ENCODE measurements at regions not wholly inside any gene's neighbourhood (a gene's known extent, or its start where the extent isn't known, plus 50 kb on each side); places are given as distances from the start of the nearest gene placed in this dataset.

GRCh38 chr18:41461114-41461513, 493.9 kb upstream of the PIK3C3 start:
- no peaks in the 10 kb centered on the region for H3K4me1 ChIP-seq (ENCODE audit: control insufficient read depth, insufficient read depth, low read length, poor library complexity, severe bottlenecking)
- H3K27me3 ChIP-seq (replicated peaks; ENCODE audit: control insufficient read depth, insufficient read depth, low read length, poor library complexity, severe bottlenecking): no peaks in the 10 kb centered on the region
- H3K9me3 ChIP-seq (ENCODE audit: control insufficient read depth, low read length): peaks cover 4% of the 10 kb centered on the region
- H3K36me3 ChIP-seq (ENCODE audit: control insufficient read depth, insufficient read depth, low read length): no peaks in the 10 kb centered on the region
- H3K27ac ChIP-seq (ENCODE audit: insufficient read depth, low read length, poor library complexity, severe bottlenecking): no peak overlapping the region
- DNase-seq: no peak
- no peak overlapping the region for H3K4me3 ChIP-seq (ENCODE audit: insufficient read depth, low read depth, low read length, poor library complexity, severe bottlenecking)

GRCh38 chr18:41459656-41460055, 495.4 kb upstream of the PIK3C3 start:
- H3K9me3 ChIP-seq (ENCODE audit: control insufficient read depth, low read length): peaks cover 4% of the 10 kb centered on the region
- H3K4me1 ChIP-seq (ENCODE audit: control insufficient read depth, insufficient read depth, low read length, poor library complexity, severe bottlenecking): no peaks in the 10 kb centered on the region
- no peaks in the 10 kb centered on the region for H3K27me3 ChIP-seq (replicated peaks; ENCODE audit: control insufficient read depth, insufficient read depth, low read length, poor library complexity, severe bottlenecking)
- no peak for DNase-seq
- H3K36me3 ChIP-seq (ENCODE audit: control insufficient read depth, insufficient read depth, low read length): no peaks in the 10 kb centered on the region
- no peak overlapping the region for H3K4me3 ChIP-seq (ENCODE audit: insufficient read depth, low read depth, low read length, poor library complexity, severe bottlenecking)
- H3K27ac ChIP-seq (ENCODE audit: insufficient read depth, low read length, poor library complexity, severe bottlenecking): no peak overlapping the region

DNA sequence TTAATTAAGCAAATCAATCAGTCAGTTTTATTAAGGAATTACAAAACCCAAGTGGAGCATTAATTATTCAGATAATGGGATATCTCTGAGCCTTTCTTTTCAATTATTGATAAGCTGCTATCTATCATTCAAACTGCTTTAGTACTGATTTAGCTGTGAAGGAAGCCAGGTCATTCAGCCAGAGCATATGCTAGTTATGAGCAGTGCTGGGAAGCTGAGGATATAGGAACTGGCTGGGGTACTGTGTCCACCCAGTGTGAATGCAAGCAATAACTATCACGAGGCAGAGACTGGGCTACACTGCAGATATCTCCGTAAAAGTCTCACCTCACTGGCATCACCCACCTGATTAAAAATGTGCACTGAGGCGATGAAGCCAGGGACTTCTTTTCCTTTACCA, 496.7 kb upstream of the PIK3C3 start:
- Histone ChIP-seq H3K4me3 (ENCODE audit: insufficient read depth, low read depth, low read length, poor library complexity, severe bottlenecking) (no peak overlapping the region), H3K27me3 (replicated peaks; ENCODE audit: control insufficient read depth, insufficient read depth, low read length, poor library complexity, severe bottlenecking) (no peaks in the 10 kb centered on the region), H3K9me3 (ENCODE audit: control insufficient read depth, low read length) (peaks cover 4% of the 10 kb centered on the region), H3K36me3 (ENCODE audit: control insufficient read depth, insufficient read depth, low read length) (no peaks in the 10 kb centered on the region), H3K4me1 (ENCODE audit: control insufficient read depth, insufficient read depth, low read length, poor library complexity, severe bottlenecking) (no peaks in the 10 kb centered on the region), H3K27ac (ENCODE audit: insufficient read depth, low read length, poor library complexity, severe bottlenecking) (no peak overlapping the region)
- DNase-seq: no peak

GRCh38 chr18:41457765-41458326, 497.2 kb upstream of the PIK3C3 start:
- Histone ChIP-seq H3K27ac (ENCODE audit: insufficient read depth, low read length, poor library complexity, severe bottlenecking) (no peak overlapping the region), H3K4me3 (ENCODE audit: insufficient read depth, low read depth, low read length, poor library complexity, severe bottlenecking) (no peak overlapping the region), H3K36me3 (ENCODE audit: control insufficient read depth, insufficient read depth, low read length) (no peaks in the 10 kb centered on the region), H3K27me3 (replicated peaks; ENCODE audit: control insufficient read depth, insufficient read depth, low read length, poor library complexity, severe bottlenecking) (no peaks in the 10 kb centered on the region), H3K4me1 (ENCODE audit: control insufficient read depth, insufficient read depth, low read length, poor library complexity, severe bottlenecking) (no peaks in the 10 kb centered on the region), H3K9me3 (ENCODE audit: control insufficient read depth, low read length) (peaks cover 4% of the 10 kb centered on the region)
- no peak for DNase-seq

- no peak for DNase-seq
- Histone ChIP-seq H3K4me3 (ENCODE audit: insufficient read depth, low read depth, low read length, poor library complexity, severe bottlenecking) (no peak overlapping the region), H3K36me3 (ENCODE audit: control insufficient read depth, insufficient read depth, low read length) (no peaks in the 10 kb centered on the region), H3K4me1 (ENCODE audit: control insufficient read depth, insufficient read depth, low read length, poor library complexity, severe bottlenecking) (no peaks in the 10 kb centered on the region), H3K27ac (ENCODE audit: insufficient read depth, low read length, poor library complexity, severe bottlenecking) (no peak overlapping the region), H3K9me3 (ENCODE audit: control insufficient read depth, low read length) (peaks cover 4% of the 10 kb centered on the region), H3K27me3 (replicated peaks; ENCODE audit: control insufficient read depth, insufficient read depth, low read length, poor library complexity, severe bottlenecking) (no peaks in the 10 kb centered on the region)
Observed at GRCh38 chr18:41456831-41457230, 498.2 kb upstream of the PIK3C3 start.

GRCh38 chr18:41449612-41450011, 505.4 kb upstream of the PIK3C3 start:
- Histone ChIP-seq H3K36me3 (ENCODE audit: control insufficient read depth, insufficient read depth, low read length) (no peaks in the 10 kb centered on the region), H3K9me3 (ENCODE audit: control insufficient read depth, low read length) (peaks cover 4% of the 10 kb centered on the region), H3K4me3 (ENCODE audit: insufficient read depth, low read depth, low read length, poor library complexity, severe bottlenecking) (no peak overlapping the region), H3K4me1 (ENCODE audit: control insufficient read depth, insufficient read depth, low read length, poor library complexity, severe bottlenecking) (no peaks in the 10 kb centered on the region), H3K27me3 (replicated peaks; ENCODE audit: control insufficient read depth, insufficient read depth, low read length, poor library complexity, severe bottlenecking) (no peaks in the 10 kb centered on the region), H3K27ac (ENCODE audit: insufficient read depth, low read length, poor library complexity, severe bottlenecking) (no peak overlapping the region)
- no peak for DNase-seq

- H3K27ac ChIP-seq (ENCODE audit: insufficient read depth, low read length, poor library complexity, severe bottlenecking): no peak overlapping the region
- no peak for DNase-seq
- no peaks in the 10 kb centered on the region for H3K9me3 ChIP-seq (ENCODE audit: control insufficient read depth, low read length)
- no peak overlapping the region for H3K4me3 ChIP-seq (ENCODE audit: insufficient read depth, low read depth, low read length, poor library complexity, severe bottlenecking)
- no peaks in the 10 kb centered on the region for H3K36me3 ChIP-seq (ENCODE audit: control insufficient read depth, insufficient read depth, low read length)
- H3K4me1 ChIP-seq (ENCODE audit: control insufficient read depth, insufficient read depth, low read length, poor library complexity, severe bottlenecking): no peaks in the 10 kb centered on the region
- no peaks in the 10 kb centered on the region for H3K27me3 ChIP-seq (replicated peaks; ENCODE audit: control insufficient read depth, insufficient read depth, low read length, poor library complexity, severe bottlenecking)
Observed at GRCh38 chr18:41444943-41445342, 510.1 kb upstream of the PIK3C3 start.

- H3K4me1 ChIP-seq (ENCODE audit: control insufficient read depth, insufficient read depth, low read length, poor library complexity, severe bottlenecking): no peaks in the 10 kb centered on the region
- H3K36me3 ChIP-seq (ENCODE audit: control insufficient read depth, insufficient read depth, low read length): no peaks in the 10 kb centered on the region
- no peaks in the 10 kb centered on the region for H3K9me3 ChIP-seq (ENCODE audit: control insufficient read depth, low read length)
- no peak overlapping the region for H3K27ac ChIP-seq (ENCODE audit: insufficient read depth, low read length, poor library complexity, severe bottlenecking)
- no peak overlapping the region for H3K4me3 ChIP-seq (ENCODE audit: insufficient read depth, low read depth, low read length, poor library complexity, severe bottlenecking)
- no peak for DNase-seq
- H3K27me3 ChIP-seq (replicated peaks; ENCODE audit: control insufficient read depth, insufficient read depth, low read length, poor library complexity, severe bottlenecking): no peaks in the 10 kb centered on the region
Observed at GRCh38 chr18:41436772-41437171, 518.3 kb upstream of the PIK3C3 start.

- no peaks in the 10 kb centered on the region for H3K9me3 ChIP-seq (ENCODE audit: control insufficient read depth, low read length)
- H3K27me3 ChIP-seq (replicated peaks; ENCODE audit: control insufficient read depth, insufficient read depth, low read length, poor library complexity, severe bottlenecking): no peaks in the 10 kb centered on the region
- H3K4me3 ChIP-seq (ENCODE audit: insufficient read depth, low read depth, low read length, poor library complexity, severe bottlenecking): no peak overlapping the region
- no peak for DNase-seq
- H3K27ac ChIP-seq (ENCODE audit: insufficient read depth, low read length, poor library complexity, severe bottlenecking): no peak overlapping the region
- no peaks in the 10 kb centered on the region for H3K36me3 ChIP-seq (ENCODE audit: control insufficient read depth, insufficient read depth, low read length)
- H3K4me1 ChIP-seq (ENCODE audit: control insufficient read depth, insufficient read depth, low read length, poor library complexity, severe bottlenecking): no peaks in the 10 kb centered on the region
Observed at GRCh38 chr18:41418598-41418997, 536.4 kb upstream of the PIK3C3 start.

DNA sequence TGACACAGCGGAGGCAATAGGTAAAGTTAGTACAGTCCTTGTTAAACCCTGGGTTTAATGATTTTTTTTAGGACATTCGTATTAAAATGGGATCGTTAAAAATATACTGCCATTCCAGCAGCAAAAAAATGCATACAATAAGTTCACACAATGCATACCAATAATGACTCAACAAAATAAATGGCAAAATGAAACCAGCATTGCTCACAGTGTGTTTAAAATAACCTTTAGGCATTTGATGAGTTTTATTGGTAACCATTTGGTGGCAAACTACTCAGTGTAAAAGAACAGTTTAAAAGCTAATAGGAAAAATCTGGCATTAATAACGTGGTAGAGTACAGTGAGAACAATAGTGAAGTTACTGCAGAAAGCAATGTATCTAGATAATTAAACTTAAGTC, 539.0 kb upstream of the PIK3C3 start:
- no peak overlapping the region for H3K27ac ChIP-seq (ENCODE audit: insufficient read depth, low read length, poor library complexity, severe bottlenecking)
- H3K9me3 ChIP-seq (ENCODE audit: control insufficient read depth, low read length): no peaks in the 10 kb centered on the region
- H3K27me3 ChIP-seq (replicated peaks; ENCODE audit: control insufficient read depth, insufficient read depth, low read length, poor library complexity, severe bottlenecking): no peaks in the 10 kb centered on the region
- H3K4me1 ChIP-seq (ENCODE audit: control insufficient read depth, insufficient read depth, low read length, poor library complexity, severe bottlenecking): no peaks in the 10 kb centered on the region
- no peak overlapping the region for H3K4me3 ChIP-seq (ENCODE audit: insufficient read depth, low read depth, low read length, poor library complexity, severe bottlenecking)
- no peaks in the 10 kb centered on the region for H3K36me3 ChIP-seq (ENCODE audit: control insufficient read depth, insufficient read depth, low read length)
- DNase-seq: no peak

- DNase-seq: no peak
- H3K36me3 ChIP-seq (ENCODE audit: control insufficient read depth, insufficient read depth, low read length): no peaks in the 10 kb centered on the region
- H3K27ac ChIP-seq (ENCODE audit: insufficient read depth, low read length, poor library complexity, severe bottlenecking): no peak overlapping the region
- no peaks in the 10 kb centered on the region for H3K27me3 ChIP-seq (replicated peaks; ENCODE audit: control insufficient read depth, insufficient read depth, low read length, poor library complexity, severe bottlenecking)
- H3K4me3 ChIP-seq (ENCODE audit: insufficient read depth, low read depth, low read length, poor library complexity, severe bottlenecking): no peak overlapping the region
- H3K4me1 ChIP-seq (ENCODE audit: control insufficient read depth, insufficient read depth, low read length, poor library complexity, severe bottlenecking): no peaks in the 10 kb centered on the region
- H3K9me3 ChIP-seq (ENCODE audit: control insufficient read depth, low read length): no peaks in the 10 kb centered on the region
Observed at GRCh38 chr18:41410006-41410405, 545.0 kb upstream of the PIK3C3 start.

Measured in effector memory CD4-positive, alpha-beta T cell (primary cell).